Right lobe of liver (tissue), 4 donors: ENCODE measurements at regions not wholly inside any gene's neighbourhood (a gene's known extent, or its start where the extent isn't known, plus 50 kb on each side); places are given as distances from the start of the nearest gene placed in this dataset.
"Not testable (repeated sequence)": the region's sequence is repeated elsewhere in the genome, so short reads cannot be mapped to it uniquely, and the experiment has no call there.

Experiments used
- POLR2A ChIP-seq: fragments of 450-650 bp; IDR thresholded peaks from one replicate; pipeline ENCODE4 v1.6.1; 2017; ENCODE audit warnings: antibody characterized with exemption, mild to moderate bottlenecking
- TF ChIP-seq, protein P1 (sequence below), 4 donors: fragments of 200-600 bp in 3 of 4; fragments of 450-650 bp in 1 of 4; IDR thresholded peaks; one replicate each; pipeline versions ENCODE4 v1.5.1 to v1.8.0; 2016 to 2022; ENCODE audit warnings: antibody characterized with exemption in 4 of 4, mild to moderate bottlenecking in 2 of 4
- donor health status: DM: no; HTN: no; CAD: no.
- donor health status: DM: no; HTN: no; CAD: no.
- donor health status: DM: no; HTN: yes; CAD: no.

DNA sequence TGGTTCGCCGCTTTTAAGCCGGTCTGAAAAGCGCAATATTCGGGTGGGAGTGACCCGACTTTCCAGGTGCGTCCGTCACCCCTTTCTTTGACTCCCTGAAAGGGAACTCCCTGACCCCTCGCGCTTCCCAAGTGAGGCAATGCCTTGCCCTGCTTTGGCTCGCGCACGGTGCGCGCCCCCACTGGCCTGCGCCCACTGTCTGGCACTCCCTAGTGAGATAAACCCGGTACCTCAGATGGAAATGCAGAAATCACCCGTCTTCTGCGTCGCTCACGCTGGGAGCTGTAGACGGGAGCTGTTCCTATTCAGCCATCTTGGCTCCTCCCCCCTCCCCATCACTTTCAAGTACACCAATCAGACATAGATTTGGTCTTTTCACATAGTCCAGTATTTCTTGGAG, 88.2 kb downstream of the EBLN1 start:
- TF ChIP-seq POLR2A = not testable (repeated sequence)
- TF ChIP-seq, protein P1, sequence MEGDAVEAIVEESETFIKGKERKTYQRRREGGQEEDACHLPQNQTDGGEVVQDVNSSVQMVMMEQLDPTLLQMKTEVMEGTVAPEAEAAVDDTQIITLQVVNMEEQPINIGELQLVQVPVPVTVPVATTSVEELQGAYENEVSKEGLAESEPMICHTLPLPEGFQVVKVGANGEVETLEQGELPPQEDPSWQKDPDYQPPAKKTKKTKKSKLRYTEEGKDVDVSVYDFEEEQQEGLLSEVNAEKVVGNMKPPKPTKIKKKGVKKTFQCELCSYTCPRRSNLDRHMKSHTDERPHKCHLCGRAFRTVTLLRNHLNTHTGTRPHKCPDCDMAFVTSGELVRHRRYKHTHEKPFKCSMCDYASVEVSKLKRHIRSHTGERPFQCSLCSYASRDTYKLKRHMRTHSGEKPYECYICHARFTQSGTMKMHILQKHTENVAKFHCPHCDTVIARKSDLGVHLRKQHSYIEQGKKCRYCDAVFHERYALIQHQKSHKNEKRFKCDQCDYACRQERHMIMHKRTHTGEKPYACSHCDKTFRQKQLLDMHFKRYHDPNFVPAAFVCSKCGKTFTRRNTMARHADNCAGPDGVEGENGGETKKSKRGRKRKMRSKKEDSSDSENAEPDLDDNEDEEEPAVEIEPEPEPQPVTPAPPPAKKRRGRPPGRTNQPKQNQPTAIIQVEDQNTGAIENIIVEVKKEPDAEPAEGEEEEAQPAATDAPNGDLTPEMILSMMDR (IDR thresholded peaks at IDR 0.05) = not testable (repeated sequence)
